ENCODE measurements at regions not wholly inside any gene's neighbourhood (a gene's known extent, or its start where the extent isn't known, plus 50 kb on each side); places are given as distances from the start of the nearest gene placed in this dataset.

GRCh38 chr1:233520261-233521191 lies 93.4 kb upstream of the KCNK1 start:
- DNase-seq = no peak

GRCh38 chr1:233523047-233523446 lies 90.9 kb upstream of the KCNK1 start:
- no peak for DNase-seq

- no peak for DNase-seq
Measured at GRCh38 chr1:233527818-233528217, 86.1 kb upstream of the KCNK1 start.

GRCh38 chr1:233530665-233531386 lies 83.1 kb upstream of the KCNK1 start:
- no peak for DNase-seq

- DNase-seq = no peak
Measured at GRCh38 chr1:233540816-233541215, 73.1 kb upstream of the KCNK1 start.

- no peak for DNase-seq
Measured at GRCh38 chr1:233543338-233544255, 70.3 kb upstream of the KCNK1 start.

GRCh38 chr1:233544304-233544703 lies 69.6 kb upstream of the KCNK1 start:
- DNase-seq = no peak

GRCh38 chr1:233547726-233548125 lies 66.2 kb upstream of the KCNK1 start:
- DNase-seq = no peak

GRCh38 chr1:233549404-233549803 lies 64.5 kb upstream of the KCNK1 start:
- DNase-seq = no peak

GRCh38 chr1:233549917-233550316 lies 64.0 kb upstream of the KCNK1 start:
- no peak for DNase-seq

GRCh38 chr1:233554037-233554436 lies 59.9 kb upstream of the KCNK1 start:
- no peak for DNase-seq

GRCh38 chr1:233561708-233562426 lies 52.0 kb upstream of the KCNK1 start:
- DNase-seq = no peak

Data from NCI-H524 treated with DMSO at 0.1 percent for 48 hours (cell line).